SJSA1 (cell line): ENCODE measurements at regions not wholly inside any gene's neighbourhood (a gene's known extent, or its start where the extent isn't known, plus 50 kb on each side); places are given as distances from the start of the nearest gene placed in this dataset.

Experiments
- DNase-seq, 2 experiments: peaks; one replicate each; pipeline ENCODE4 v3.0.0-alpha.2; 2015 to 2020; ENCODE audit warnings: low spot score in 2 of 2, low read depth in 1 of 2
- H3K27ac ChIP-seq: fragments of 250-450 bp; sonication (Bioruptor Pico); 2 replicates; pipeline ENCODE4 v1.5.1; 2020; ENCODE audit warnings: mild to moderate bottlenecking, moderate library complexity
- H3K27me3 ChIP-seq: fragments of 250-450 bp; sonication (Bioruptor Pico); replicated peaks from 2 replicates; pipeline ENCODE4 v1.5.1; 2020; ENCODE audit warnings: mild to moderate bottlenecking, moderate library complexity
- H3K36me3 ChIP-seq: fragments of 250-450 bp; sonication (Bioruptor Pico); 2 replicates; pipeline ENCODE4 v1.5.1; 2020; ENCODE audit warnings: mild to moderate bottlenecking
- H3K4me1 ChIP-seq: fragments of 250-450 bp; sonication (Bioruptor Pico); replicated peaks from 2 replicates; pipeline ENCODE4 v1.6.1; 2021; ENCODE audit warnings: mild to moderate bottlenecking
- H3K4me3 ChIP-seq: fragments of 250-450 bp; sonication (Bioruptor Pico); 2 replicates; pipeline ENCODE4 v1.5.1; 2020; ENCODE audit warnings: mild to moderate bottlenecking
- H3K9me3 ChIP-seq: fragments of 250-450 bp; sonication (Bioruptor Pico); replicated peaks from 2 replicates; pipeline ENCODE4 v1.5.1; 2020; ENCODE audit warnings: mild to moderate bottlenecking

GRCh38 chr6:91659891-91660290 lies 1073.0 kb upstream of the MAP3K7 start:
- no peaks in the 10 kb centered on the region for H3K27me3 ChIP-seq
- no peak for DNase-seq

DNA sequence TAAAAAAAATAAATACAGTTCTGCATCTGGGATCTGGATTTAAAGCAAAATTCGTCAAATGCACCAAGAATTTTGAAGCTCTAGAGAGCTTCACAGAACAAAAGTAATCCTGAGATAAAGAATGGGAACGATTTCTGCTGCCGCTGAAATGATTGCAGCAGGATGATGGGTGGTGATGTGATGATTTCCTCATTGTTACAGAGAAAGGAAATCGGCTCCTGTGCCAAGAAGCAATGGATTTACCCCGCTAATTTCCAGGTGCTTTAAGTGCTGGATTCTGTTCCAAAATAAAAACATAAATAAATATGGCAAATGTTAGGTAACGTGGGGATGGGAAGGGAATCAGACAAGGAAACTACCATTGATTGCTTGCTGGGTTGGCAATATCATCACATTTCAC lies 1067.9 kb upstream of the MAP3K7 start:
- Histone ChIP-seq H3K4me1 (no peaks in the 10 kb centered on the region), H3K36me3 (no peaks in the 10 kb centered on the region), H3K4me3 (no peak overlapping the region), H3K9me3 (no peaks in the 10 kb centered on the region), H3K27me3 (no peaks in the 10 kb centered on the region), H3K27ac (no peak overlapping the region)
- no peak for DNase-seq

More at GRCh38 chr6:91659891-91660290, 1073.0 kb upstream of the MAP3K7 start:
- H3K36me3 ChIP-seq: no peaks in the 10 kb centered on the region
- no peak overlapping the region for H3K4me3 ChIP-seq
- no peak overlapping the region for H3K27ac ChIP-seq
- H3K4me1 ChIP-seq: no peaks in the 10 kb centered on the region
- no peaks in the 10 kb centered on the region for H3K9me3 ChIP-seq

DNA sequence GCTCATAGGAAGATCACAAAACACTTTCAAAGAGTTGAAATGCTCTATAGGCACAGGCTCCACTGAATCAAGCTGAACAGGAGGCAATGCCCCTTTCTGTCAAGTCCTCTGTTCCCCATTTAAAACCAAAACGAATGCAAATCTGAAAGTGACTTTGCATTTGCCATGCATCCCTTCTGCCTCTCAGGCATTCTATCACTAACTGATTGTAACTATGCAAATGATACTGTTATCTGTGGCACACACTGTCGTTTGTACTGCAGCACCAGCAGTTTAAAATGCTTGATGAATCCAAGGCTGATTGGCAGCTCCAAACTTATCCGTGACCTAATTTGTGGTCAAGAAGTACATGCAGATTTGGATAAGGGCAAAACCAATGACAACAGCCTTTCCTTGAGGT lies 1067.5 kb upstream of the MAP3K7 start:
- Histone ChIP-seq H3K36me3 (no peaks in the 10 kb centered on the region), H3K4me1 (no peaks in the 10 kb centered on the region), H3K27me3 (no peaks in the 10 kb centered on the region), H3K27ac (no peak overlapping the region), H3K4me3 (no peak overlapping the region), H3K9me3 (no peaks in the 10 kb centered on the region)
- DNase-seq: no peak

- no peaks in the 10 kb centered on the region for H3K27me3 ChIP-seq
- no peaks in the 10 kb centered on the region for H3K36me3 ChIP-seq
- H3K4me3 ChIP-seq: no peak overlapping the region
- DNase-seq: no peak
- H3K4me1 ChIP-seq: no peaks in the 10 kb centered on the region
- no peak overlapping the region for H3K27ac ChIP-seq
- H3K9me3 ChIP-seq: no peaks in the 10 kb centered on the region
Observed at GRCh38 chr6:91653895-91654294, 1067.0 kb upstream of the MAP3K7 start.

DNA sequence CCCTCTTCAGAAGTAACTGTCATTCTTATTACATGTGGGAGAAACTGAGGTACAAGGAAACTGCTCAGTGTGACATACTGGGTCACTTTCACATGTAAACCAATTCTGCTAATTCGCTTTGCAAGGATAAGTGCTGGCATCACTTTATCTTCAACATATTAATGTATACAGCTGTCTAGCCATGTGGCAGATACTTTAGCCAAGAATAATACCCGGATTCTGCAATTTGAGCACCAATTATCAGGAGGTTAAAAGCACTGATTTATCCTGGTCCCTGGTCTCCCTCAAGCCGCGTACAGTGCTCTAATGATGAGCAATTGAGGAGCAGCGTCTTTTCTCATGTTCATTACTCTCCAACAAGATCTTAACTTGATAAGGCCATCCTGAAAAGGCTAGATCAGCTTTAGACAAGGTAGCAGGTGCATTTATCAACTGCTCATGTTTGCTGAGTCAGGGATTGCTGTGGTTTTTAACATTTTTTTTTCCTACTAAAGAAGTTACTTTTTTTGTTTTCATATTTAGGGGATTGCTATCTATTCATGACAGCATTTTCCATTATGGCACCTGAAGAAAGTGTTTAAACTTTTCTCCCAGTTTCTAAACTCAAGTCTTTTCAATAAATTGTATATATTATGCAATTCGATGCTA lies 1066.3 kb upstream of the MAP3K7 start:
- no peaks in the 10 kb centered on the region for H3K9me3 ChIP-seq
- H3K36me3 ChIP-seq: no peaks in the 10 kb centered on the region
- H3K4me1 ChIP-seq: no peaks in the 10 kb centered on the region
- no peak overlapping the region for H3K27ac ChIP-seq
- H3K4me3 ChIP-seq: no peak overlapping the region
- DNase-seq: no peak
- H3K27me3 ChIP-seq: no peaks in the 10 kb centered on the region

- Histone ChIP-seq H3K9me3 (no peaks in the 10 kb centered on the region), H3K27ac (no peak overlapping the region), H3K4me1 (no peaks in the 10 kb centered on the region), H3K4me3 (no peak overlapping the region), H3K36me3 (no peaks in the 10 kb centered on the region), H3K27me3 (no peaks in the 10 kb centered on the region)
- no peak for DNase-seq
Observed at GRCh38 chr6:91646649-91647048, 1059.8 kb upstream of the MAP3K7 start.

DNA sequence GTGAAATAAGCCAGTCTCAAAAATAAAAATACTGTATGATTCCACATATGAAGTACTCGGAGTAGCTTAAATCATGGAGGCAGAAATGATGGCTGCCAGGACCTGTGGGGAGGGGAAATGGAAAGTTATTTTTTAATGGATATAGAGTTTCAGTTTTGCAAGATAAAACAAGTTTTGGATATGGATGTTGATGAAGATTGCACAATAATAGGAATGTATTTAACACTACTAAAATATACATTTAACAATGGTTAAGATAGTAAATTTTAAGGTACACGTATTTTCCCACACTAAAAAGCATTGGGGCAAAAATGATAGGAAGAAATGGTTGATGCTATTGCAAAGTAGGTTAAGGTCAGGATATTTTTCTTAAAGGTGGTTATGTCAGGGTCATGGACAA lies 1058.9 kb upstream of the MAP3K7 start:
- Histone ChIP-seq H3K27me3 (no peaks in the 10 kb centered on the region), H3K9me3 (no peaks in the 10 kb centered on the region), H3K4me3 (no peak overlapping the region), H3K4me1 (no peaks in the 10 kb centered on the region), H3K27ac (no peak overlapping the region), H3K36me3 (no peaks in the 10 kb centered on the region)
- DNase-seq: no peak

GRCh38 chr6:91637217-91637616 lies 1050.3 kb upstream of the MAP3K7 start:
- Histone ChIP-seq H3K9me3 (no peaks in the 10 kb centered on the region), H3K4me1 (no peaks in the 10 kb centered on the region), H3K36me3 (no peaks in the 10 kb centered on the region), H3K4me3 (no peak overlapping the region), H3K27me3 (no peaks in the 10 kb centered on the region), H3K27ac (no peak overlapping the region)
- no peak for DNase-seq

GRCh38 chr6:91634791-91635190 lies 1047.9 kb upstream of the MAP3K7 start:
- H3K4me3 ChIP-seq: no peak overlapping the region
- H3K9me3 ChIP-seq: no peaks in the 10 kb centered on the region
- H3K4me1 ChIP-seq: no peaks in the 10 kb centered on the region
- H3K27ac ChIP-seq: no peak overlapping the region
- DNase-seq: no peak
- H3K36me3 ChIP-seq: no peaks in the 10 kb centered on the region
- no peaks in the 10 kb centered on the region for H3K27me3 ChIP-seq

DNA sequence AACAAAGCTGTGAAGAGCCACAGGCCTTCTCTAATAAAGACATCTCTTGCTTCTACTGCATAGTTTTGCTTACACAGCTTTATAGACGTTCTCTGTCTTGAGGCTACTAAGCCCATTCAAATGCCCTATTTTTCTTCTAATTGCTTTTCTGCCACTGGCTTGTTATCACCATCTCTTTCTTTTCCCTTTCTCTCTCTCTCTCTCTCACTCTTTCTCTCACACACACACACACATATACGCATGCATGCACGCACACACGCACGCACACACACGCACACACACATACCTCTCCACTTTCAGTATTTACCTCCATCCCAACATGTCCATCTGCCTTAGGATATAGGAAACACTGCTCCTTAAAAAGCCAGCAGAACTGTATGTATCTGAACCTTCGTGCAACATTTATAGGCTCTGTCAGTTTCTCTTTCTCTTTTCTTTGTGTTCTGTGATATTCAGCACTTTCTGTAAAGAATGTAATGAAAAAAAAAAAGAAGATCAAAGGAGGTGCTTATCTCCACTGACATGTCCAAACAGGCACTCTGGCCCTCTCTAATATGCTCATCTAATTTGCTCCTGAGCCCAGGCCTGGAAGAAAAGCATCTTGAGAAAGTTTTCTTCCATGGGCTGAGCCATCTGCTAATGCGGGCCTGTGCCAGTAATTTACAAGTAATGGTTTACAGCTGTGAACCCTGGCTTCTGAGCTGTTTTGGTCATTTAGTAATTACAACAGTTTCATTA lies 1046.7 kb upstream of the MAP3K7 start:
- H3K4me3 ChIP-seq: no peak overlapping the region
- DNase-seq: no peak
- H3K36me3 ChIP-seq: no peaks in the 10 kb centered on the region
- no peaks in the 10 kb centered on the region for H3K27me3 ChIP-seq
- no peaks in the 10 kb centered on the region for H3K9me3 ChIP-seq
- no peak overlapping the region for H3K27ac ChIP-seq
- H3K4me1 ChIP-seq: no peaks in the 10 kb centered on the region

- Histone ChIP-seq H3K4me3 (no peak overlapping the region), H3K36me3 (no peaks in the 10 kb centered on the region), H3K27me3 (no peaks in the 10 kb centered on the region), H3K9me3 (no peaks in the 10 kb centered on the region), H3K27ac (no peak overlapping the region), H3K4me1 (no peaks in the 10 kb centered on the region)
- no peak for DNase-seq
Observed at GRCh38 chr6:91632308-91632707, 1045.4 kb upstream of the MAP3K7 start.

- no peaks in the 10 kb centered on the region for H3K27me3 ChIP-seq
- no peak overlapping the region for H3K4me3 ChIP-seq
- H3K9me3 ChIP-seq: no peaks in the 10 kb centered on the region
- H3K36me3 ChIP-seq: no peaks in the 10 kb centered on the region
- no peak overlapping the region for H3K27ac ChIP-seq
- no peaks in the 10 kb centered on the region for H3K4me1 ChIP-seq
- no peak for DNase-seq
Observed at GRCh38 chr6:91631227-91631626, 1044.4 kb upstream of the MAP3K7 start.

GRCh38 chr6:91626911-91627310 lies 1040.0 kb upstream of the MAP3K7 start:
- DNase-seq: no peak
- Histone ChIP-seq H3K36me3 (no peaks in the 10 kb centered on the region), H3K9me3 (no peaks in the 10 kb centered on the region), H3K27ac (no peak overlapping the region), H3K4me3 (no peak overlapping the region), H3K27me3 (no peaks in the 10 kb centered on the region), H3K4me1 (no peaks in the 10 kb centered on the region)

GRCh38 chr6:91613481-91613880 lies 1026.6 kb upstream of the MAP3K7 start:
- no peak for DNase-seq
- no peaks in the 10 kb centered on the region for H3K27me3 ChIP-seq
- H3K9me3 ChIP-seq: no peaks in the 10 kb centered on the region
- H3K36me3 ChIP-seq: no peaks in the 10 kb centered on the region
- H3K4me3 ChIP-seq: no peak overlapping the region
- no peak overlapping the region for H3K27ac ChIP-seq
- H3K4me1 ChIP-seq: no peaks in the 10 kb centered on the region

GRCh38 chr6:91611190-91611589 lies 1024.3 kb upstream of the MAP3K7 start:
- no peaks in the 10 kb centered on the region for H3K9me3 ChIP-seq
- no peaks in the 10 kb centered on the region for H3K36me3 ChIP-seq
- H3K4me3 ChIP-seq: no peak overlapping the region
- no peaks in the 10 kb centered on the region for H3K27me3 ChIP-seq
- H3K4me1 ChIP-seq: no peaks in the 10 kb centered on the region
- no peak for DNase-seq
- H3K27ac ChIP-seq: no peak overlapping the region
